CD14-positive monocyte (primary cell): ENCODE measurements at regions not wholly inside any gene's neighbourhood (a gene's known extent, or its start where the extent isn't known, plus 50 kb on each side); places are given as distances from the start of the nearest gene placed in this dataset.

Experiments
- DNase-seq, 3 donors: peaks; one replicate each; pipeline ENCODE4 v3.0.0-alpha.2; 2011 to 2022
- H2AFZ ChIP-seq: 2 replicates; pipeline ENCODE4 v1.6.0; 2012; ENCODE audit warnings: mild to moderate bottlenecking, low read depth, low read length, inconsistent platforms; ENCODE audit not compliant: insufficient read depth, poor library complexity, severe bottlenecking
- H3K27ac ChIP-seq, 2 donors: 1 replicate in 1 of 2; 2 replicates in 1 of 2; pipeline ENCODE4 v1.5.1; 2012 to 2013; ENCODE audit warnings: low read length in 2 of 2, control low read depth in 1 of 2, inconsistent platforms in 1 of 2, low read depth in 1 of 2, mild to moderate bottlenecking in 1 of 2
- H3K27me3 ChIP-seq, 2 donors: one replicate each; pipeline versions ENCODE4 v1.6.0 to v1.6.1; 2011 to 2013; ENCODE audit warnings: low read length in 2 of 2; ENCODE audit not compliant: control insufficient read depth in 2 of 2, insufficient read depth in 2 of 2
- H3K36me3 ChIP-seq, 2 donors: replicated peaks in 1 of 2; 1 replicate in 1 of 2; 2 replicates in 1 of 2; pipeline versions ENCODE4 v1.5.1 to v1.6.1; 2012 to 2013; ENCODE audit warnings: low read length in 2 of 2, control low read depth in 1 of 2, inconsistent platforms in 1 of 2, mild to moderate bottlenecking in 1 of 2; ENCODE audit not compliant: insufficient read depth in 2 of 2, control insufficient read depth in 1 of 2
- H3K4me1 ChIP-seq, 2 donors: 1 replicate in 1 of 2; 2 replicates in 1 of 2; pipeline versions ENCODE4 v1.5.1 to v1.6.1; 2012 to 2013; ENCODE audit warnings: low read length in 2 of 2, control low read depth in 1 of 2, inconsistent platforms in 1 of 2, mild to moderate bottlenecking in 1 of 2, moderate library complexity in 1 of 2; ENCODE audit not compliant: insufficient read depth in 2 of 2, control insufficient read depth in 1 of 2
- H3K4me2 ChIP-seq: replicated peaks from 2 replicates; pipeline ENCODE3; 2012; ENCODE audit warnings: low read length, moderate library complexity, mild to moderate bottlenecking; ENCODE audit not compliant: poor library complexity, severe bottlenecking; ENCODE audit errors: extremely low read depth
- H3K4me3 ChIP-seq, 3 experiments: fragments of 200-600 bp in 1 of 3; sonication (generic) in 1 of 3; replicated peaks in 1 of 3; 1 replicate in 2 of 3; 2 replicates in 1 of 3; pipeline ENCODE4 v1.5.1; 2011 to 2013; ENCODE audit warnings: low read length in 3 of 3, mild to moderate bottlenecking in 3 of 3, control low read depth in 2 of 3, low read depth in 2 of 3, inconsistent platforms in 1 of 3, moderate library complexity in 1 of 3
- H3K79me2 ChIP-seq: 2 replicates; pipeline ENCODE4 v1.6.0; 2012; ENCODE audit warnings: mild to moderate bottlenecking, control low read depth, inconsistent platforms, low read length, moderate library complexity; ENCODE audit not compliant: insufficient read depth
- H3K9ac ChIP-seq: 2 replicates; pipeline ENCODE4 v1.6.0; 2017; ENCODE audit warnings: low read length, mild to moderate bottlenecking; ENCODE audit not compliant: insufficient read depth, poor library complexity, severe bottlenecking
- H3K9me3 ChIP-seq, 2 donors: replicated peaks in 1 of 2; 1 replicate in 1 of 2; 2 replicates in 1 of 2; pipeline versions ENCODE4 v1.5.1 to v1.6.1; 2012 to 2013; ENCODE audit warnings: low read length in 2 of 2, control low read depth in 1 of 2; ENCODE audit not compliant: control insufficient read depth in 1 of 2, insufficient read depth in 1 of 2
- H4K20me1 ChIP-seq: 2 replicates; pipeline ENCODE4 v1.6.0; 2012; ENCODE audit warnings: mild to moderate bottlenecking, low read length, control low read depth, moderate library complexity; ENCODE audit not compliant: insufficient read depth
- H3K27ac Mint-ChIP-seq, 7 donors: one replicate each; pipeline ENCODE4 v1.8.0; 2020; ENCODE audit warnings: mild to moderate bottlenecking in 7 of 7, mixed read lengths in 7 of 7, moderate library complexity in 6 of 7, inconsistent platforms in 2 of 7
- H3K27me3 Mint-ChIP-seq, 3 donors: one replicate each; pipeline ENCODE4 v1.8.0; 2021 to 2022; ENCODE audit warnings: low read depth in 3 of 3, mild to moderate bottlenecking in 3 of 3, mixed read lengths in 3 of 3, moderate library complexity in 3 of 3, inconsistent platforms in 1 of 3
- H3K36me3 Mint-ChIP-seq, 2 donors: one replicate each; pipeline ENCODE4 v1.8.0; 2020; ENCODE audit warnings: mixed read lengths in 2 of 2, inconsistent platforms in 1 of 2, mild to moderate bottlenecking in 1 of 2
- H3K4me1 Mint-ChIP-seq: one replicate; pipeline ENCODE4 v1.8.0; 2020; ENCODE audit warnings: mild to moderate bottlenecking, mixed read lengths
- H3K4me3 Mint-ChIP-seq, 2 donors: one replicate each; pipeline ENCODE4 v1.8.0; 2020; ENCODE audit warnings: mild to moderate bottlenecking in 2 of 2, mixed read lengths in 2 of 2, moderate library complexity in 1 of 2
- H3K9me3 Mint-ChIP-seq, 7 donors: one replicate each; pipeline ENCODE4 v1.8.0; 2020 to 2022; ENCODE audit warnings: mixed read lengths in 7 of 7, mild to moderate bottlenecking in 6 of 7, moderate library complexity in 6 of 7, inconsistent platforms in 2 of 7
- WGBS: methylation state at CpG from one replicate; pipeline ENCODE4 v1.1.5; 2013; ENCODE audit warnings: missing lambda C conversion rate; ENCODE audit not compliant: insufficient coverage; 5-methylcytosine and 5-hydroxymethylcytosine counted together
- intact Hi-C, 2 donors: fragments of 100-400 bp; cut with micrococcal nuclease; formaldehyde crosslinking; loops; one replicate each; pipeline versions ENCODE4 v1.15.0 to v1.15.1; 2023
- TF ChIP-seq, protein P1 (sequence below): fragments of 200-600 bp; IDR thresholded peaks from one replicate; pipeline ENCODE4 v1.8.0; 2022; ENCODE audit warnings: antibody characterized with exemption, mild to moderate bottlenecking

DNA sequence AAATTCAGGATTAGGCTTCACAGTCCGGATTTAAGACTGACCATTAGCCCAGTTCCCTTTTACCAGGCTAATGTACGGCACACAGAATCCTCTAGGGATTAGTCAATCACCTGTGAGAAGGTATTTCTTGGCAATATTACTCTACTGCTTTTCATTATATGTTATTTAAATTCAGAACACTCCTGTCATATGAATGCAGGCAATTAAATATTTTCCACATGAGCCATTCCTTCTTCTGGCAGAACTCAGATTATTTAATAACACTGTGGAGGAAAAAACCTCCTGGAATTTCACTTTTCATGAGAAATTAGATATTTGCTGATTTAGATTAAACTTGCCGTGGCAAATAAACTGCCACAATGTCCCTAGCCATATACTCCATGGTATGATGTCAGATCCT is 1357.5 kb upstream of the C9orf72 start:
- intact Hi-C loops, result no loop called here
- Histone ChIP-seq H3K27ac (no peak overlapping the region), H4K20me1 (no peaks in the 10 kb centered on the region), H3K9me3 (no peaks in the 10 kb centered on the region), H3K79me2 (no peaks in the 10 kb centered on the region), H3K36me3 (no peaks in the 10 kb centered on the region), H2AFZ (no peak overlapping the region), H3K4me1 (no peaks in the 10 kb centered on the region), H3K27me3 (no peaks in the 10 kb centered on the region), H3K4me2 (no peak overlapping the region), H3K4me3 (no peak overlapping the region), H3K9ac (no peak overlapping the region)
- no peak for DNase-seq
- Mint-ChIP-seq H3K4me3 (no peak overlapping the region), H3K27me3 (no peaks in the 10 kb centered on the region), H3K4me1 (no peaks in the 10 kb centered on the region), H3K27ac (no peak overlapping the region), H3K36me3 (no peaks in the 10 kb centered on the region), H3K9me3 (peaks cover 0 to 5% (median 0%) of the 10 kb centered on the region in 7 donors)
- WGBS, result 80% methylated on average over 1 of the region's 3 CpGs
- TF ChIP-seq, protein P1, sequence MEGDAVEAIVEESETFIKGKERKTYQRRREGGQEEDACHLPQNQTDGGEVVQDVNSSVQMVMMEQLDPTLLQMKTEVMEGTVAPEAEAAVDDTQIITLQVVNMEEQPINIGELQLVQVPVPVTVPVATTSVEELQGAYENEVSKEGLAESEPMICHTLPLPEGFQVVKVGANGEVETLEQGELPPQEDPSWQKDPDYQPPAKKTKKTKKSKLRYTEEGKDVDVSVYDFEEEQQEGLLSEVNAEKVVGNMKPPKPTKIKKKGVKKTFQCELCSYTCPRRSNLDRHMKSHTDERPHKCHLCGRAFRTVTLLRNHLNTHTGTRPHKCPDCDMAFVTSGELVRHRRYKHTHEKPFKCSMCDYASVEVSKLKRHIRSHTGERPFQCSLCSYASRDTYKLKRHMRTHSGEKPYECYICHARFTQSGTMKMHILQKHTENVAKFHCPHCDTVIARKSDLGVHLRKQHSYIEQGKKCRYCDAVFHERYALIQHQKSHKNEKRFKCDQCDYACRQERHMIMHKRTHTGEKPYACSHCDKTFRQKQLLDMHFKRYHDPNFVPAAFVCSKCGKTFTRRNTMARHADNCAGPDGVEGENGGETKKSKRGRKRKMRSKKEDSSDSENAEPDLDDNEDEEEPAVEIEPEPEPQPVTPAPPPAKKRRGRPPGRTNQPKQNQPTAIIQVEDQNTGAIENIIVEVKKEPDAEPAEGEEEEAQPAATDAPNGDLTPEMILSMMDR, result no peak

- no peaks in the 10 kb centered on the region for H3K27me3 ChIP-seq
- no peak overlapping the region for H3K9ac ChIP-seq
- H3K36me3 ChIP-seq, result no peaks in the 10 kb centered on the region
- H3K4me1 Mint-ChIP-seq, result no peaks in the 10 kb centered on the region
- no peaks in the 10 kb centered on the region for H4K20me1 ChIP-seq
- intact Hi-C loops, result no loop called here
- DNase-seq, result no peak
- no peak overlapping the region for H2AFZ ChIP-seq
- no peaks in the 10 kb centered on the region for H3K79me2 ChIP-seq
- H3K4me1 ChIP-seq, result no peaks in the 10 kb centered on the region
- peaks cover 0 to 1% (median 0%) of the 10 kb centered on the region in 3 donors for H3K27me3 Mint-ChIP-seq
- H3K4me3 ChIP-seq, result no peak overlapping the region
- TF ChIP-seq, protein P1, result no peak
- no peak overlapping the region for H3K4me3 Mint-ChIP-seq
- no peak overlapping the region for H3K27ac ChIP-seq
- no peaks in the 10 kb centered on the region for H3K36me3 Mint-ChIP-seq
- H3K4me2 ChIP-seq, result no peak overlapping the region
- peaks cover 0 to 5% (median 3%) of the 10 kb centered on the region in 7 donors for H3K9me3 Mint-ChIP-seq
- no peak overlapping the region for H3K27ac Mint-ChIP-seq
- H3K9me3 ChIP-seq, result no peaks in the 10 kb centered on the region
These were observed 1360.8 kb upstream of the C9orf72 start for GRCh38 chr9:28934111-28934510.
